K562 (cell line): ENCODE measurements at regions not wholly inside any gene's neighbourhood (a gene's known extent, or its start where the extent isn't known, plus 50 kb on each side); places are given as distances from the start of the nearest gene placed in this dataset.

Experiments used
- ATAC-seq: fragments of 200-7000 bp; cut with Tn5 transposase; 3 replicates; pipeline ENCODE4 v1.9.1; 2020; ENCODE audit warnings: moderate library complexity
- BruUV-seq: library from RNA; stranded (reverse); fragments of 400-500 nt; replicated peaks from 2 replicates; lab custom pipeline; 2021; lab: Mats Ljungman, UMichigan
- CTCF ChIA-PET: fragments of 300-600 bp; formaldehyde crosslinking; extraction: SDS; loops from one replicate; lab custom pipeline; 2021; ENCODE audit warnings: low intra/inter-chr PET ratio; lab: Yijun Ruan, JAX
- POLR2A ChIA-PET: fragments of 300-600, 350-650 bp; sonication (Branson Sonifier 250); formaldehyde crosslinking; extraction: SDS; loops from one replicate; lab custom pipeline; 2021; ENCODE audit warnings: antibody characterized with exemption, inconsistent platforms; lab: Yijun Ruan, JAX
- DNase-seq, 4 experiments: peaks; one replicate each; pipeline versions ENCODE4 v3.0.0 to v3.0.0-alpha.2; 2011 to 2018; ENCODE audit warnings: low spot score in 3 of 4, mixed read lengths in 3 of 4; ENCODE audit errors: extremely low read depth in 1 of 4
- FAIRE-seq: peaks from 2 replicates; lab custom pipeline; 2011; peaks lifted over from hg19 to GRCh38; lab: Jason Lieb, UNC
- H2AFZ ChIP-seq: 2 replicates; pipeline ENCODE4 v1.6.0; 2011; ENCODE audit warnings: low read depth, low read length, control low read depth, inconsistent platforms
- H3K27ac ChIP-seq: fragments of 200-600 bp; 3 replicates; pipeline ENCODE4 v1.8.0; 2011; ENCODE audit warnings: low read depth, mild to moderate bottlenecking, control low read depth, inconsistent platforms, low read length, moderate library complexity, mixed read lengths; ENCODE audit errors: extremely low read depth
- H3K27me3 ChIP-seq, 2 experiments: fragments of 300-600 bp in 1 of 2; 2 replicates in 1 of 2; 3 replicates in 1 of 2; pipeline versions ENCODE4 v1.6.0 to v1.8.0; 2011; ENCODE audit warnings: inconsistent platforms in 2 of 2, low read length in 2 of 2, mild to moderate bottlenecking in 1 of 2, mixed read lengths in 1 of 2, moderate library complexity in 1 of 2; ENCODE audit not compliant: control insufficient read depth in 2 of 2, insufficient read depth in 2 of 2
- H3K36me3 ChIP-seq: fragments of 300-600 bp; 3 replicates; pipeline ENCODE4 v1.8.0; 2011; ENCODE audit warnings: mild to moderate bottlenecking, low read length, inconsistent platforms; ENCODE audit not compliant: control insufficient read depth, insufficient read depth
- H3K4me1 ChIP-seq, 2 experiments: fragments of 200-600 bp in 1 of 2; replicated peaks in 1 of 2; 2 replicates in 1 of 2; 3 replicates in 1 of 2; pipeline versions ENCODE4 v1.5.1 to v1.8.0; 2011; ENCODE audit warnings: inconsistent platforms in 2 of 2, low read length in 2 of 2, mild to moderate bottlenecking in 1 of 2, mixed read lengths in 1 of 2, moderate library complexity in 1 of 2; ENCODE audit not compliant: control insufficient read depth in 2 of 2, insufficient read depth in 2 of 2
- H3K4me2 ChIP-seq: 2 replicates; pipeline ENCODE4 v1.6.1; 2011; ENCODE audit warnings: low read length, control low read depth, inconsistent platforms, mixed read lengths; ENCODE audit not compliant: insufficient read depth
- H3K4me3 ChIP-seq: fragments of 200-600 bp; sonication (generic), shearing (Covaris generic); 2 replicates; pipeline ENCODE4 v1.5.1; 2016; ENCODE audit warnings: control low read depth, inconsistent platforms
- H3K79me2 ChIP-seq: fragments of 200-600 bp; 3 replicates; pipeline ENCODE4 v1.8.0; 2011; ENCODE audit warnings: low read length, inconsistent platforms; ENCODE audit not compliant: control insufficient read depth, insufficient read depth
- H3K9ac ChIP-seq, 2 experiments: 2 replicates each; pipeline versions ENCODE4 v1.6.0 to v1.6.1; 2011; ENCODE audit warnings: low read depth in 2 of 2, low read length in 2 of 2, control low read depth in 1 of 2, inconsistent platforms in 1 of 2, mild to moderate bottlenecking in 1 of 2, mixed read lengths in 1 of 2; ENCODE audit not compliant: insufficient read depth in 1 of 2
- H3K9me1 ChIP-seq: one replicate; pipeline ENCODE4 v1.6.0; 2011; ENCODE audit warnings: inconsistent platforms, mild to moderate bottlenecking, low read length, moderate library complexity; ENCODE audit not compliant: control insufficient read depth, insufficient read depth
- H3K9me3 ChIP-seq: replicated peaks from 2 replicates; pipeline ENCODE4 v1.5.1; 2011; ENCODE audit warnings: low read depth, low read length, inconsistent platforms; ENCODE audit not compliant: control insufficient read depth, insufficient read depth
- H4K20me1 ChIP-seq: replicated peaks from 2 replicates; pipeline ENCODE4 v1.6.1; 2011; ENCODE audit warnings: low read length, inconsistent platforms, mixed read lengths; ENCODE audit not compliant: control insufficient read depth, insufficient read depth
- ARID2 ChIP-seq: fragments of 450-650 bp; IDR thresholded peaks from 2 replicates; pipeline ENCODE4 v1.6.1; 2017; ENCODE audit warnings: antibody characterized with exemption, mild to moderate bottlenecking
- ARNT ChIP-seq, 2 experiments: fragments of 450-650 bp; IDR thresholded peaks; 2 replicates each; pipeline ENCODE4 v1.6.1; 2016; ENCODE audit warnings: mild to moderate bottlenecking in 1 of 2
- ATF1 ChIP-seq, 2 experiments: fragments of 450-650 bp in 1 of 2; IDR thresholded peaks; 2 replicates each; pipeline ENCODE4 v1.6.1; 2016; ENCODE audit warnings: missing compliant biosample characterization in 1 of 2, missing genetic modification characterization in 1 of 2
- CBFA2T3 ChIP-seq: fragments of 450-650 bp; IDR thresholded peaks from 2 replicates; pipeline ENCODE4 v1.6.1; 2017
- DLX4 ChIP-seq: fragments of 250-450 bp; sonication (Bioruptor Pico); IDR thresholded peaks from 2 replicates; pipeline ENCODE4 v1.6.1; 2021; ENCODE audit warnings: mild to moderate bottlenecking
- ELF4 ChIP-seq: fragments of 450-650 bp; formaldehyde crosslinking; IDR thresholded peaks from 2 replicates; pipeline ENCODE4 v1.4.0; 2022; ENCODE audit warnings: missing genetic modification characterization
- HCFC1 ChIP-seq: IDR thresholded peaks from 2 replicates; pipeline ENCODE4 v1.6.1; 2012; ENCODE audit warnings: low read depth, low read length, improper control_type of control experiment
- HMGXB4 ChIP-seq: sonication (generic); formaldehyde crosslinking; IDR thresholded peaks from 2 replicates; pipeline ENCODE4 v1.8.1; 2023; ENCODE audit warnings: mild to moderate bottlenecking, missing genetic modification reagents
- IRF9 ChIP-seq: fragments of 450-650 bp; IDR thresholded peaks from 2 replicates; pipeline ENCODE4 v1.6.1; 2016; ENCODE audit warnings: missing biosample characterization, missing genetic modification characterization
- POLR2B ChIP-seq: fragments of 450-650 bp; IDR thresholded peaks from 2 replicates; pipeline ENCODE4 v1.6.1; 2018; ENCODE audit warnings: low read depth; ENCODE audit not compliant: partially characterized antibody
- RBM25 ChIP-seq: fragments of 200-400 bp; formaldehyde crosslinking; IDR thresholded peaks from 2 replicates; pipeline ENCODE4 v1.6.1; 2018; ENCODE audit warnings: low read length, low read depth, moderate library complexity; ENCODE audit not compliant: severe bottlenecking
- RREB1 ChIP-seq: fragments of 250-450 bp; sonication (Bioruptor Pico); IDR thresholded peaks from 2 replicates; pipeline ENCODE4 v1.4.0; 2020
- ZNF12 ChIP-seq: sonication (generic); formaldehyde crosslinking; IDR thresholded peaks from 2 replicates; pipeline ENCODE4 v1.4.0; 2020; ENCODE audit warnings: mild to moderate bottlenecking, missing genetic modification reagents
- WGBS: fragments of 100-300 bp; shearing (Covaris generic); methylation state at CpG from one replicate; pipeline ENCODE4 v1.1.6; 2016; ENCODE audit warnings: low coverage, mixed read lengths; ENCODE audit not compliant: insufficient coverage; ENCODE audit errors: missing lambda C conversion rate; 5-methylcytosine and 5-hydroxymethylcytosine counted together
- in situ Hi-C: fragments of 300-500 bp; cut with MboI; formaldehyde crosslinking; loops from 4 replicates; pipeline ENCODE4 v1.15.0; 2018; ENCODE audit warnings: inconsistent platforms, mixed read lengths
- intact Hi-C: fragments of 100-400 bp; cut with micrococcal nuclease; formaldehyde crosslinking; loops from 2 replicates; pipeline ENCODE4 v1.14.2; 2022

GRCh38 chr4:74682567-74683359 is 111.6 kb downstream of the BTC start:
- peak overlapping the region; percentile 32 to 48; a peak in 3 of 4 replicates for H3K9ac ChIP-seq
- WGBS, result 7% methylated on average over 2 of the region's 2 CpGs
- DNase-seq (peak; percentile 50 to 95 (median 71)), ATAC-seq (peak; percentile 99), FAIRE-seq (peak; percentile 99)
- H3K27ac ChIP-seq, result peak overlapping the region; percentile 82
- no TSS peak for BruUV-seq
- H3K79me2 ChIP-seq, result no peaks in the 10 kb centered on the region
- no peaks in the 10 kb centered on the region for H3K9me1 ChIP-seq
- intact Hi-C loops (no loop called here), in situ Hi-C loops (no loop called here)
- H4K20me1 ChIP-seq, result no peaks in the 10 kb centered on the region
- H3K4me1 ChIP-seq, result peaks cover 13 to 17% of the 10 kb centered on the region in 2 experiments
- peak overlapping the region; percentile 89 for H2AFZ ChIP-seq
- ChIA-PET CTCF (no interaction called here), POLR2A (interaction anchor here (0.9 to 1.1 kb wide), 2 partner anchors 17 to 49 kb away, joined by 3 read pairs; no protein-coding TSS in a partner anchor)
- H3K9me3 ChIP-seq, result no peaks in the 10 kb centered on the region
- peak overlapping the region; percentile 63 for H3K4me2 ChIP-seq
- H3K36me3 ChIP-seq, result no peaks in the 10 kb centered on the region
- no peak overlapping the region for H3K4me3 ChIP-seq
- H3K27me3 ChIP-seq, result no peaks in the 10 kb centered on the region
- TF ChIP-seq CBFA2T3, result peak; percentile 91
- TF ChIP-seq ARNT (IDR thresholded peaks at IDR 0.05), result peak in 1 of 2 experiments; percentile 81; a peak in 1 of 4 replicates
- TF ChIP-seq ARID2, result no peak
- no peak for TF ChIP-seq ATF1 (CRISPR knock-in tag; IDR thresholded peaks at IDR 0.05)
- peak; percentile 38; the same call in 1 of the 2 replicates for TF ChIP-seq ATF1 (tag; IDR thresholded peaks at IDR 0.05)
- TF ChIP-seq HMGXB4 (CRISPR knock-in tag), result no peak
- no peak for TF ChIP-seq RREB1 (CRISPR knock-in tag)
- TF ChIP-seq IRF9, result no peak
- no peak for TF ChIP-seq ELF4
- TF ChIP-seq POLR2B, result no peak
- TF ChIP-seq DLX4 (CRISPR knock-in tag), result no peak
- TF ChIP-seq ZNF12 (CRISPR knock-in tag), result no peak
- TF ChIP-seq RBM25, result no peak
- no peak; the same call in 1 of the 2 replicates for TF ChIP-seq HCFC1
